MM.1S (cell line): ENCODE measurements at regions not wholly inside any gene's neighbourhood (a gene's known extent, or its start where the extent isn't known, plus 50 kb on each side); places are given as distances from the start of the nearest gene placed in this dataset.

ENCODE experiments used
- DNase-seq: peaks from one replicate; pipeline ENCODE4 v3.0.0-alpha.2; 2015
- H2AFZ ChIP-seq: fragments of 300-600 bp; sonication (generic); 2 replicates; pipeline ENCODE4 v1.6.0; 2016; ENCODE audit warnings: antibody characterized with exemption, low read length
- H3F3A ChIP-seq: fragments of 300-600 bp; sonication (generic); 2 replicates; pipeline ENCODE4 v1.6.1; 2016; ENCODE audit warnings: mild to moderate bottlenecking, antibody characterized with exemption, low read length, moderate library complexity, mixed read lengths; ENCODE audit not compliant: insufficient read depth
- H3K27ac ChIP-seq: fragments of 300-600 bp; sonication (generic); 2 replicates; pipeline ENCODE4 v1.5.1; 2016; ENCODE audit warnings: mild to moderate bottlenecking, low read length
- H3K27me3 ChIP-seq: fragments of 300-600 bp; sonication (generic); replicated peaks from 2 replicates; pipeline ENCODE4 v1.6.0; 2016; ENCODE audit warnings: low read length; ENCODE audit not compliant: insufficient read depth
- H3K36me3 ChIP-seq: fragments of 300-600 bp; sonication (generic); replicated peaks from 2 replicates; pipeline ENCODE4 v1.6.1; 2016; ENCODE audit warnings: mild to moderate bottlenecking, low read length, mixed read lengths; ENCODE audit not compliant: insufficient read depth
- H3K4me1 ChIP-seq: fragments of 300-600 bp; sonication (generic); 2 replicates; pipeline ENCODE4 v1.6.1; 2016; ENCODE audit warnings: low read length, mixed read lengths
- H3K4me2 ChIP-seq: fragments of 300-600 bp; sonication (generic); 2 replicates; pipeline ENCODE4 v1.6.0; 2016; ENCODE audit warnings: low read depth, low read length
- H3K4me3 ChIP-seq: fragments of 300-600 bp; sonication (generic); 2 replicates; pipeline ENCODE4 v1.5.1; 2016; ENCODE audit warnings: low read length, mixed read lengths
- H3K79me2 ChIP-seq: fragments of 300-600 bp; sonication (generic); 2 replicates; pipeline ENCODE4 v1.6.1; 2016; ENCODE audit warnings: mixed run types, low read length, mixed read lengths
- H3K9ac ChIP-seq: fragments of 300-600 bp; sonication (generic); 2 replicates; pipeline ENCODE4 v1.6.1; 2016; ENCODE audit warnings: low read length, mixed read lengths
- H3K9me2 ChIP-seq: fragments of 300-600 bp; sonication (generic); replicated peaks from 2 replicates; pipeline ENCODE4 v1.6.1; 2016; ENCODE audit warnings: mild to moderate bottlenecking, low read length, mixed read lengths; ENCODE audit not compliant: insufficient read depth
- H3K9me3 ChIP-seq: fragments of 300-600 bp; sonication (generic); replicated peaks from 2 replicates; pipeline ENCODE4 v1.6.1; 2016; ENCODE audit warnings: mild to moderate bottlenecking, low read length, mixed read lengths; ENCODE audit not compliant: insufficient read depth
- H4K20me1 ChIP-seq: fragments of 300-600 bp; sonication (generic); 2 replicates; pipeline ENCODE4 v1.6.1; 2016; ENCODE audit warnings: mild to moderate bottlenecking, low read length, moderate library complexity, mixed read lengths; ENCODE audit not compliant: insufficient read depth
- CTCF ChIP-seq: fragments of 300-600 bp; sonication (generic); IDR thresholded peaks from 2 replicates; pipeline ENCODE4 v1.5.1; 2016; ENCODE audit warnings: antibody characterized with exemption, low read length, mixed read lengths
- EZH2 ChIP-seq: fragments of 300-600 bp; sonication (generic); optimal IDR thresholded peaks from 2 replicates; pipeline ENCODE3; 2017; ENCODE audit warnings: low read depth, mild to moderate bottlenecking, antibody characterized with exemption, low read length, mixed read lengths
- EZH2phosphoT487 ChIP-seq: fragments of 300-600 bp; sonication (generic); IDR thresholded peaks from 2 replicates; pipeline ENCODE4 v1.6.1; 2018; ENCODE audit warnings: antibody characterized with exemption, low read length

GRCh38 chr5:109965634-109966033, 275.9 kb downstream of the MAN2A1 start:
- H4K20me1 ChIP-seq, result no peaks in the 10 kb centered on the region
- TF ChIP-seq EZH2phosphoT487 (no peak), CTCF (no peak), EZH2 (no peak)
- H3K36me3 ChIP-seq, result no peaks in the 10 kb centered on the region
- H3K4me1 ChIP-seq, result peaks cover 10% of the 10 kb centered on the region
- H3K9ac ChIP-seq, result no peak overlapping the region
- H3K27me3 ChIP-seq, result no peaks in the 10 kb centered on the region
- no peaks in the 10 kb centered on the region for H3F3A ChIP-seq
- no peaks in the 10 kb centered on the region for H3K79me2 ChIP-seq
- H3K27ac ChIP-seq, result no peak overlapping the region
- H3K9me2 ChIP-seq, result no peaks in the 10 kb centered on the region
- H2AFZ ChIP-seq, result no peak overlapping the region
- H3K9me3 ChIP-seq, result no peaks in the 10 kb centered on the region
- H3K4me2 ChIP-seq, result no peak overlapping the region
- H3K4me3 ChIP-seq, result no peak overlapping the region
- no peak for DNase-seq

- H3K9me3 ChIP-seq, result no peaks in the 10 kb centered on the region
Observed at GRCh38 chr5:109971968-109972367, 282.2 kb downstream of the MAN2A1 start.

GRCh38 chr5:109981979-109982378, 292.3 kb downstream of the MAN2A1 start:
- no peak overlapping the region for H3K4me3 ChIP-seq
- H3K27me3 ChIP-seq, result no peaks in the 10 kb centered on the region
- no peaks in the 10 kb centered on the region for H4K20me1 ChIP-seq
- H3K4me1 ChIP-seq, result no peaks in the 10 kb centered on the region
- H3F3A ChIP-seq, result no peaks in the 10 kb centered on the region
- TF ChIP-seq EZH2phosphoT487 (no peak), EZH2 (no peak), CTCF (no peak)
- H3K79me2 ChIP-seq, result no peaks in the 10 kb centered on the region
- H3K9ac ChIP-seq, result no peak overlapping the region
- H3K4me2 ChIP-seq, result no peak overlapping the region
- H3K27ac ChIP-seq, result no peak overlapping the region
- no peak overlapping the region for H2AFZ ChIP-seq
- H3K9me3 ChIP-seq, result no peaks in the 10 kb centered on the region
- H3K9me2 ChIP-seq, result no peaks in the 10 kb centered on the region
- no peak for DNase-seq
- no peaks in the 10 kb centered on the region for H3K36me3 ChIP-seq

More at GRCh38 chr5:109971968-109972367, 282.2 kb downstream of the MAN2A1 start:
- H3K9me2 ChIP-seq, result no peaks in the 10 kb centered on the region
- no peak overlapping the region for H3K9ac ChIP-seq
- H3K36me3 ChIP-seq, result no peaks in the 10 kb centered on the region
- no peaks in the 10 kb centered on the region for H3F3A ChIP-seq
- H2AFZ ChIP-seq, result no peak overlapping the region
- no peaks in the 10 kb centered on the region for H3K27me3 ChIP-seq
- no peak overlapping the region for H3K4me3 ChIP-seq
- no peak overlapping the region for H3K27ac ChIP-seq
- no peak for TF ChIP-seq EZH2phosphoT487
- no peak for TF ChIP-seq CTCF
- TF ChIP-seq EZH2, result no peak
- H3K4me1 ChIP-seq, result no peaks in the 10 kb centered on the region
- DNase-seq, result no peak
- H4K20me1 ChIP-seq, result no peaks in the 10 kb centered on the region
- H3K79me2 ChIP-seq, result no peaks in the 10 kb centered on the region
- no peak overlapping the region for H3K4me2 ChIP-seq
